Posterior cingulate gyrus (tissue), 11 donors: ENCODE measurements at regions not wholly inside any gene's neighbourhood (a gene's known extent, or its start where the extent isn't known, plus 50 kb on each side); places are given as distances from the start of the nearest gene placed in this dataset.
"Not testable (repeated sequence)": the region's sequence is repeated elsewhere in the genome, so short reads cannot be mapped to it uniquely, and the experiment has no call there.

Source experiments
- DNase-seq, 10 donors: peaks; one replicate each; pipeline versions ENCODE4 v3.0.0 to v3.0.0-alpha.2; 2020 to 2021; ENCODE audit warnings: mixed read lengths in 3 of 10
- intact Hi-C: fragments of 100-400 bp; cut with DNase I; formaldehyde crosslinking; loops from one replicate; pipeline ENCODE4 v1.15.1; 2023

GRCh38 chr1:38760562-38760961 is 99.0 kb downstream of the RRAGC start:
- intact Hi-C loops: no loop called here
- no peak for DNase-seq

GRCh38 chr1:38758820-38759219 is 100.8 kb downstream of the RRAGC start:
- intact Hi-C loops: no loop called here
- no peak for DNase-seq

GRCh38 chr1:38746941-38747600 is 112.5 kb downstream of the RRAGC start:
- peak in 1 of 10 donors; percentile 33 for DNase-seq
- intact Hi-C loops: no loop called here

- intact Hi-C loops: no loop called here
- no peak for DNase-seq
Measured at GRCh38 chr1:38746402-38746935, 113.1 kb downstream of the RRAGC start.

- intact Hi-C loops: no loop called here
- peak in 1 of 10 donors; percentile 44 for DNase-seq
Measured at GRCh38 chr1:38745476-38746401, 113.8 kb downstream of the RRAGC start.

- peak in 1 of 10 donors; percentile 18 for DNase-seq
- intact Hi-C loops: no loop called here
Measured at GRCh38 chr1:38744452-38745350, 114.9 kb downstream of the RRAGC start.

- DNase-seq: no peak
- intact Hi-C loops: no loop called here
Measured at GRCh38 chr1:38743184-38743583, 116.4 kb downstream of the RRAGC start.

- DNase-seq: peak in 1 of 10 donors; percentile 72
- intact Hi-C loops: no loop called here
Measured at GRCh38 chr1:38741341-38741740, 118.2 kb downstream of the RRAGC start.

GRCh38 chr1:38740487-38740886 is 119.1 kb downstream of the RRAGC start:
- intact Hi-C loops: no loop called here
- no peak for DNase-seq

- DNase-seq: peak in 1 of 10 donors; percentile 36
- intact Hi-C loops: no loop called here
Measured at GRCh38 chr1:38738207-38738606, 121.4 kb downstream of the RRAGC start.

GRCh38 chr1:38736399-38736798 is 123.2 kb downstream of the RRAGC start:
- intact Hi-C loops: no loop called here
- no peak for DNase-seq

- intact Hi-C loops: no loop called here
- DNase-seq: peak in 1 of 10 donors; percentile 13
Measured at GRCh38 chr1:38735651-38736161, 123.9 kb downstream of the RRAGC start.

- no peak for DNase-seq
- intact Hi-C loops: no loop called here
Measured at GRCh38 chr1:38733761-38734160, 125.8 kb downstream of the RRAGC start.

- intact Hi-C loops: no loop called here
Measured at GRCh38 chr1:38730511-38731397, 128.8 kb downstream of the RRAGC start.

GRCh38 chr1:38728585-38728908 is 131.0 kb downstream of the RRAGC start:
- intact Hi-C loops: loop anchor here (10.0 kb wide), 1 partner anchor 114 kb away; no protein-coding TSS in a partner anchor
- DNase-seq: no peak

More at GRCh38 chr1:38730511-38731397, 128.8 kb downstream of the RRAGC start:
- DNase-seq: peak in 1 of 10 donors; percentile 9

- intact Hi-C loops: loop anchor here (10.0 kb wide), 1 partner anchor 113 kb away; no protein-coding TSS in a partner anchor
- DNase-seq: peak; percentile 18 to 88 (median 40)
Measured at GRCh38 chr1:38727684-38728584, 131.6 kb downstream of the RRAGC start.

GRCh38 chr1:38725321-38725961 is 134.1 kb downstream of the RRAGC start:
- intact Hi-C loops: loop anchor here (10.0 kb wide), 1 partner anchor 111 kb away; no protein-coding TSS in a partner anchor
- DNase-seq: not testable (repeated sequence)
